GM12878 (cell line): ENCODE measurements at regions not wholly inside any gene's neighbourhood (a gene's known extent, or its start where the extent isn't known, plus 50 kb on each side); places are given as distances from the start of the nearest gene placed in this dataset.

Experiments
- ATAC-seq: fragments of 200-7000 bp; cut with Tn5 transposase; 3 replicates; pipeline ENCODE4 v1.9.1; 2020; ENCODE audit warnings: mild to moderate bottlenecking, moderate library complexity
- BruUV-seq: library from RNA; stranded (reverse); fragments of 400-500 nt; replicated peaks from 2 replicates; lab custom pipeline; 2021; lab: Mats Ljungman, UMichigan
- CTCF ChIA-PET: fragments of 300-600 bp; sonication (Branson Sonifier 250); formaldehyde crosslinking; extraction: SDS; loops from one replicate; lab custom pipeline; 2021; ENCODE audit warnings: inconsistent platforms; lab: Yijun Ruan, JAX
- POLR2A ChIA-PET: fragments of 350-600 bp; formaldehyde crosslinking; extraction: SDS; loops from one replicate; lab custom pipeline; 2021; ENCODE audit warnings: inconsistent platforms; lab: Charles Lee
- RAD21 ChIA-PET: fragments of 300-600 bp; sonication (Branson Sonifier 250); formaldehyde crosslinking; loops from one replicate; lab custom pipeline; 2023; ENCODE audit warnings: antibody characterized with exemption; ENCODE audit not compliant: unreplicated experiment; lab: Charles Lee
- SMC1A ChIA-PET: fragments of 300-600 bp; sonication (Branson Sonifier 250); formaldehyde crosslinking; loops from one replicate; lab custom pipeline; 2023; ENCODE audit not compliant: unreplicated experiment, uncharacterized antibody; lab: Charles Lee
- DNase-seq: peaks from one replicate; pipeline ENCODE4 v3.0.0-alpha.2; 2011; ENCODE audit warnings: low read depth, low spot score
- FAIRE-seq: peaks from 3 replicates; lab custom pipeline; 2011; peaks lifted over from hg19 to GRCh38; lab: Jason Lieb, UNC
- H2AFZ ChIP-seq: 2 replicates; pipeline ENCODE4 v1.6.0; 2011; ENCODE audit warnings: low read depth, low read length, control low read depth; ENCODE audit not compliant: control insufficient read depth
- H3K27ac ChIP-seq: 2 replicates; pipeline ENCODE4 v1.5.1; 2011; ENCODE audit warnings: control low read depth; ENCODE audit not compliant: control insufficient read depth, insufficient read depth
- H3K27me3 ChIP-seq, 2 experiments: replicated peaks in 1 of 2; 2 replicates each; pipeline versions ENCODE4 v1.6.0 to v1.6.1; 2011; ENCODE audit warnings: low read length in 1 of 2; ENCODE audit not compliant: control insufficient read depth in 2 of 2, insufficient read depth in 2 of 2
- H3K36me3 ChIP-seq, 2 experiments: 2 replicates each; pipeline ENCODE4 v1.5.1; 2011; ENCODE audit warnings: low read length in 1 of 2; ENCODE audit not compliant: control insufficient read depth in 2 of 2, insufficient read depth in 2 of 2
- H3K4me1 ChIP-seq: 2 replicates; pipeline ENCODE4 v1.6.1; 2011; ENCODE audit warnings: mild to moderate bottlenecking, low read length, moderate library complexity, mixed read lengths; ENCODE audit not compliant: control insufficient read depth, insufficient read depth
- H3K4me2 ChIP-seq: 2 replicates; pipeline ENCODE4 v1.6.0; 2011; ENCODE audit warnings: control low read depth; ENCODE audit not compliant: control insufficient read depth, insufficient read depth
- H3K4me3 ChIP-seq: fragments of 200-600 bp; sonication (generic); 2 replicates; pipeline ENCODE4 v1.5.1; 2016
- H3K79me2 ChIP-seq: 2 replicates; pipeline ENCODE4 v1.6.0; 2011; ENCODE audit warnings: low read length; ENCODE audit not compliant: control insufficient read depth, insufficient read depth
- H3K9ac ChIP-seq: 2 replicates; pipeline ENCODE4 v1.8.0; 2011; ENCODE audit warnings: low read length, control low read depth, mixed read lengths; ENCODE audit not compliant: control insufficient read depth, insufficient read depth
- H3K9me3 ChIP-seq: replicated peaks from 3 replicates; pipeline ENCODE4 v1.5.1; 2011; ENCODE audit warnings: mild to moderate bottlenecking, low read length; ENCODE audit not compliant: control insufficient read depth, insufficient read depth
- H4K20me1 ChIP-seq: 2 replicates; pipeline ENCODE4 v1.6.0; 2011; ENCODE audit not compliant: control insufficient read depth, insufficient read depth
- BMI1 ChIP-seq: fragments of 450-650 bp; IDR thresholded peaks from 2 replicates; pipeline ENCODE4 v1.6.1; 2016; ENCODE audit warnings: mild to moderate bottlenecking, moderate library complexity, borderline replicate concordance
- CEBPZ ChIP-seq: fragments of 150-350 bp; IDR thresholded peaks from 2 replicates; pipeline ENCODE4 v1.6.1; 2016; ENCODE audit warnings: low read depth, low read length
- FOXK2 ChIP-seq: fragments of 450-650 bp; IDR thresholded peaks from 2 replicates; pipeline ENCODE4 v1.6.1; 2017; ENCODE audit warnings: mild to moderate bottlenecking, moderate library complexity
- NBN ChIP-seq: fragments of 450-650 bp; IDR thresholded peaks from 2 replicates; pipeline ENCODE4 v1.6.1; 2016
- NFXL1 ChIP-seq: fragments of 450-650 bp; IDR thresholded peaks from 2 replicates; pipeline ENCODE4 v1.6.1; 2017; ENCODE audit warnings: antibody characterized with exemption, mild to moderate bottlenecking, borderline replicate concordance
- RAD21 ChIP-seq: IDR thresholded peaks from 2 replicates; pipeline ENCODE4 v1.6.1; 2011; ENCODE audit warnings: mild to moderate bottlenecking, low read depth, low read length, moderate library complexity; ENCODE audit not compliant: insufficient read depth
- RAD51 ChIP-seq: fragments of 450-650 bp; IDR thresholded peaks from 2 replicates; pipeline ENCODE4 v1.6.1; 2016; ENCODE audit warnings: moderate library complexity, mild to moderate bottlenecking, inconsistent platforms
- RELB ChIP-seq: fragments of 450-650 bp; IDR thresholded peaks from 2 replicates; pipeline ENCODE4 v1.6.1; 2017; ENCODE audit warnings: low read depth, mild to moderate bottlenecking, moderate library complexity
- SIX5 ChIP-seq: IDR thresholded peaks from 2 replicates; pipeline ENCODE4 v1.6.1; 2011; ENCODE audit warnings: mild to moderate bottlenecking, low read depth, low read length, moderate library complexity; ENCODE audit not compliant: severe bottlenecking
- SMARCA5 ChIP-seq: fragments of 450-650 bp; IDR thresholded peaks from 2 replicates; pipeline ENCODE4 v1.6.1; 2017; ENCODE audit warnings: mild to moderate bottlenecking
- SP1 ChIP-seq: IDR thresholded peaks from one replicate; pipeline ENCODE4 v1.6.1; 2011; ENCODE audit warnings: low read depth, low read length
- ZNF217 ChIP-seq: fragments of 450-650 bp; IDR thresholded peaks from 2 replicates; pipeline ENCODE4 v1.6.1; 2017; ENCODE audit warnings: antibody characterized with exemption, mild to moderate bottlenecking
- WGBS: methylation state at CpG from one replicate; pipeline ENCODE4 v1.1.6; 2016; ENCODE audit warnings: low lambda C conversion rate; ENCODE audit not compliant: insufficient replicate concordance, insufficient coverage; ENCODE audit errors: missing lambda C conversion rate; 5-methylcytosine and 5-hydroxymethylcytosine counted together
- in situ Hi-C: fragments of 300-500 bp; cut with MboI; formaldehyde crosslinking; loops from 9 replicates; pipeline ENCODE4 v1.14.3; 2018; ENCODE audit warnings: mixed read lengths
- intact Hi-C: fragments of 100-400 bp; cut with micrococcal nuclease; formaldehyde crosslinking; loops from one replicate; pipeline ENCODE4 v1.14.2; 2022; ENCODE audit not compliant: unreplicated experiment

GRCh38 chr10:31120961-31121685, 89.5 kb upstream of the ZNF438 start (continued):
- TF ChIP-seq RAD21 (no peak), SMARCA5 (no peak), NFXL1 (no peak), CEBPZ (no peak), RAD51 (no peak), FOXK2 (no peak), SP1 (no peak)
- TF ChIP-seq, all 136 proteins: peak for 0

GRCh38 chr10:31121757-31122577, 90.3 kb upstream of the ZNF438 start:
- intact Hi-C loops (no loop called here), in situ Hi-C loops (no loop called here)
- Histone ChIP-seq H4K20me1 (no peaks in the 10 kb centered on the region), H3K9me3 (no peaks in the 10 kb centered on the region), H3K4me2 (no peak overlapping the region; the same call in 1 of the 2 replicates), H3K27me3 (no peaks in the 10 kb centered on the region), H3K36me3 (no peaks in the 10 kb centered on the region), H3K27ac (no peak overlapping the region), H3K9ac (no peak overlapping the region), H2AFZ (no peak overlapping the region), H3K79me2 (no peaks in the 10 kb centered on the region), H3K4me3 (no peak overlapping the region), H3K4me1 (no peaks in the 10 kb centered on the region)
- POLR2A ChIA-PET, result interaction anchor here (0.5 to 1.4 kb wide), 2 partner anchors 12 to 37 kb away, joined by 3 to 5 read pairs; no protein-coding TSS in a partner anchor
- SMC1A ChIA-PET, result interaction anchor here (0.7 to 1.7 kb wide), 3 partner anchors 10 to 38 kb away, joined by 3 to 5 read pairs (median 3); no protein-coding TSS in a partner anchor
- ATAC-seq (peak; percentile 31; the same call in 1 of the 3 replicates), DNase-seq (no peak), FAIRE-seq (no peak)
- no TSS peak for BruUV-seq
- RAD21 ChIA-PET, result interaction anchor here (1.7 to 1.9 kb wide), 2 partner anchors 11 to 31 kb away, joined by 5 to 9 read pairs; no protein-coding TSS in a partner anchor
- CTCF ChIA-PET, result interaction anchor here (0.5 kb wide), 1 partner anchor 17 kb away, joined by 3 read pairs; no protein-coding TSS in a partner anchor
- TF ChIP-seq RELB (peak; percentile 67; the same call in 1 of the 2 replicates), SIX5 (no peak), NBN (no peak), ZNF217 (0 out of 2 replicates have a peak, but pooled peaks have one; percentile 37), BMI1 (peak; percentile 78)
- 46% methylated on average over 3 of the region's 3 CpGs for WGBS
